Thyroid gland (tissue), 4 donors: ENCODE measurements at regions not wholly inside any gene's neighbourhood (a gene's known extent, or its start where the extent isn't known, plus 50 kb on each side); places are given as distances from the start of the nearest gene placed in this dataset.

ENCODE experiments used
- DNase-seq, 2 donors: peaks; one replicate each; pipeline ENCODE4 v3.0.0-alpha.2; 2019
- H3K27ac ChIP-seq, 3 donors: fragments of 200-600 bp; sonication (generic); 1 replicate in 2 of 3; 2 replicates in 1 of 3; pipeline ENCODE4 v1.5.1; 2016 to 2019; ENCODE audit warnings: mild to moderate bottlenecking in 1 of 3, moderate library complexity in 1 of 3
- H3K27me3 ChIP-seq: fragments of 200-600 bp; sonication (generic); one replicate; pipeline ENCODE4 v1.5.1; 2019
- H3K36me3 ChIP-seq, 2 donors: fragments of 200-600 bp; sonication (generic); one replicate each; pipeline ENCODE4 v1.5.1; 2016 to 2019
- H3K4me1 ChIP-seq, 2 donors: fragments of 200-600 bp; sonication (generic); one replicate each; pipeline ENCODE4 v1.5.1; 2017 to 2019
- H3K4me3 ChIP-seq, 3 donors: fragments of 200-600 bp; sonication (generic); replicated peaks in 1 of 3; 1 replicate in 2 of 3; 2 replicates in 1 of 3; pipeline ENCODE4 v1.5.1; 2016; ENCODE audit warnings: mild to moderate bottlenecking in 1 of 3
- H3K9me3 ChIP-seq: fragments of 200-600 bp; sonication (generic); one replicate; pipeline ENCODE4 v1.5.1; 2017
- POLR2A ChIP-seq, 2 donors: fragments of 450-650 bp; IDR thresholded peaks; one replicate each; pipeline ENCODE4 v1.6.1; 2017; ENCODE audit warnings: antibody characterized with exemption in 2 of 2, mild to moderate bottlenecking in 2 of 2, moderate library complexity in 1 of 2
- WGBS, 2 donors: methylation state at CpG; one replicate each; pipeline ENCODE4 v1.1.5; 2017; 5-methylcytosine and 5-hydroxymethylcytosine counted together
- intact Hi-C: fragments of 100-400 bp; cut with DNase I; formaldehyde crosslinking; loops from one replicate; pipeline ENCODE4 v1.15.1; 2023
- TF ChIP-seq, protein P1 (sequence below), 6 experiments: fragments of 200-600 bp in 3 of 6; fragments of 450-650 bp in 3 of 6; sonication (generic) in 3 of 6; IDR thresholded peaks; one replicate each; pipeline ENCODE4 v1.5.1; 2016 to 2019; ENCODE audit warnings: antibody characterized with exemption in 6 of 6, mild to moderate bottlenecking in 2 of 6, inconsistent platforms in 1 of 6, moderate library complexity in 1 of 6

DNA sequence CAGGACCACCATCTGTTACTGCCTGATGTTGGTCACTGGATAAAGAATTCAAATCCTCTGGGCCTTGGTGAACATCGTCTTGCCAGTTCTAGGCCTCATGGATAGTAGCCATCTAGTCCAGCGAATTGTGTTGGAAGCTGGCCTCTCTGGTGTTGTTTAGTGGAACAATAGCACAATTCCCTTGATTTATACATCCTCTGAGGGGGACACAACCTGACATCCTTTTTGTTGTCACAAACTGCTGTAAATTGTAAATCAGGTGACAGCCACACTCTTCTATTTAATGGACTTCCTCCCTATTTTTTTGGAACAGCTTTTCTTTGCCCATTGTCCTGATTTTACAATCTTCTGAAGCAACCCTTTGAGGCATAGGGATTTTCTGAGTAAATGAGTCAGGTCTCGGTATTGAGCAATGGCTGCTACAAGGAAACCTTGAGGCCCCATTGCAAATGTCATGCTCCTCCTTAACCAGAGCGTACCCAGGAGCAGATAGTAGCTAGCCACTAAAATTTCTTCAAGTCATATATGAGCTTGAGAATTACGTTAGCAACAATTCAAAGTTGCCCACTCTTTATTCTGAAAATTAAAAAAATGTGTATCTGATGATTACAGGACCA lies 263.3 kb downstream of the COG6 start:
- TF ChIP-seq POLR2A (IDR thresholded peaks at IDR 0.05) = no peak
- TF ChIP-seq, protein P1, sequence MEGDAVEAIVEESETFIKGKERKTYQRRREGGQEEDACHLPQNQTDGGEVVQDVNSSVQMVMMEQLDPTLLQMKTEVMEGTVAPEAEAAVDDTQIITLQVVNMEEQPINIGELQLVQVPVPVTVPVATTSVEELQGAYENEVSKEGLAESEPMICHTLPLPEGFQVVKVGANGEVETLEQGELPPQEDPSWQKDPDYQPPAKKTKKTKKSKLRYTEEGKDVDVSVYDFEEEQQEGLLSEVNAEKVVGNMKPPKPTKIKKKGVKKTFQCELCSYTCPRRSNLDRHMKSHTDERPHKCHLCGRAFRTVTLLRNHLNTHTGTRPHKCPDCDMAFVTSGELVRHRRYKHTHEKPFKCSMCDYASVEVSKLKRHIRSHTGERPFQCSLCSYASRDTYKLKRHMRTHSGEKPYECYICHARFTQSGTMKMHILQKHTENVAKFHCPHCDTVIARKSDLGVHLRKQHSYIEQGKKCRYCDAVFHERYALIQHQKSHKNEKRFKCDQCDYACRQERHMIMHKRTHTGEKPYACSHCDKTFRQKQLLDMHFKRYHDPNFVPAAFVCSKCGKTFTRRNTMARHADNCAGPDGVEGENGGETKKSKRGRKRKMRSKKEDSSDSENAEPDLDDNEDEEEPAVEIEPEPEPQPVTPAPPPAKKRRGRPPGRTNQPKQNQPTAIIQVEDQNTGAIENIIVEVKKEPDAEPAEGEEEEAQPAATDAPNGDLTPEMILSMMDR (IDR thresholded peaks at IDR 0.05) = no peak
- no peak overlapping the region for H3K27ac ChIP-seq
- no peaks in the 10 kb centered on the region for H3K9me3 ChIP-seq
- H3K27me3 ChIP-seq = no peaks in the 10 kb centered on the region
- H3K4me3 ChIP-seq = no peak overlapping the region
- H3K36me3 ChIP-seq = no peaks in the 10 kb centered on the region
- H3K4me1 ChIP-seq = no peaks in the 10 kb centered on the region
- WGBS, 2 donors = 90 to 96% methylated on average over 5 of the region's 5 CpGs
- DNase-seq = no peak
- intact Hi-C loops = no loop called here

GRCh38 chr13:39920613-39921012 lies 265.2 kb downstream of the COG6 start:
- H3K4me1 ChIP-seq = no peaks in the 10 kb centered on the region
- H3K27ac ChIP-seq = no peak overlapping the region
- H3K4me3 ChIP-seq = no peak overlapping the region
- H3K27me3 ChIP-seq = no peaks in the 10 kb centered on the region
- 93 to 94% methylated on average over 2 of the region's 2 CpGs for WGBS, 2 donors
- intact Hi-C loops = no loop called here
- no peaks in the 10 kb centered on the region for H3K9me3 ChIP-seq
- no peaks in the 10 kb centered on the region for H3K36me3 ChIP-seq
- DNase-seq = no peak
- TF ChIP-seq POLR2A (IDR thresholded peaks at IDR 0.05) = no peak
- TF ChIP-seq, protein P1 (IDR thresholded peaks at IDR 0.05) = no peak

- H3K4me3 ChIP-seq = no peak overlapping the region
- 93 to 98% methylated on average over 1 of the region's 1 CpG for WGBS, 2 donors
- H3K4me1 ChIP-seq = no peaks in the 10 kb centered on the region
- no peak for DNase-seq
- H3K27ac ChIP-seq = no peak overlapping the region
- TF ChIP-seq, protein P1 (IDR thresholded peaks at IDR 0.05) = no peak
- no peak for TF ChIP-seq POLR2A (IDR thresholded peaks at IDR 0.05)
- H3K9me3 ChIP-seq = no peaks in the 10 kb centered on the region
- intact Hi-C loops = no loop called here
- H3K36me3 ChIP-seq = no peaks in the 10 kb centered on the region
- no peaks in the 10 kb centered on the region for H3K27me3 ChIP-seq
Observed at GRCh38 chr13:39926345-39926744, 270.9 kb downstream of the COG6 start.

- intact Hi-C loops = no loop called here
- Histone ChIP-seq H3K9me3 (no peaks in the 10 kb centered on the region), H3K27me3 (no peaks in the 10 kb centered on the region), H3K4me1 (no peaks in the 10 kb centered on the region), H3K36me3 (no peaks in the 10 kb centered on the region), H3K4me3 (no peak overlapping the region), H3K27ac (no peak overlapping the region)
- WGBS, 2 donors = 88 to 89% methylated on average over 2 of the region's 2 CpGs
- no peak for TF ChIP-seq POLR2A (IDR thresholded peaks at IDR 0.05)
- TF ChIP-seq, protein P1 (IDR thresholded peaks at IDR 0.05) = no peak
- DNase-seq = no peak
Observed at GRCh38 chr13:39928261-39928660, 272.8 kb downstream of the COG6 start.

DNA sequence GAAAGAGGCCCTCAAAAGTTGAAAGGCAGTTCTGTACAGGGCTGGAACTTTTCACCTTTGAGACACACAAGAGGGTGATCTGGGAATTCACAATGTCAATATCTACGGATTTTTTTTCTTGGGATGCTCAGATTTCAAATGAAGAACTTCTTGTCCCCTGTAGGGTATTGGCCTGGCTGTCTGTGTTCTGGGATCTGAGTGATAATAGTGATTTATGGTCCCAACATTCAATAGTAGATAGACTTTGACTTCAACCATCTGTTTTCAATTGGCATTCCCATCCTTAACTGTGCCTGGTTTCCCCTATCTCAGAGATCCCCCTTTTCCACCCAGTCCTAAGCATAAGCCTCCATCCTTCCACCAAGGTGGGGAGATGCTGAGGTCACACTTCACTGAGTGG lies 274.1 kb downstream of the COG6 start:
- no peaks in the 10 kb centered on the region for H3K4me1 ChIP-seq
- no peak for DNase-seq
- H3K9me3 ChIP-seq = no peaks in the 10 kb centered on the region
- H3K4me3 ChIP-seq = no peak overlapping the region
- WGBS, 2 donors = 64 to 65% methylated on average over 1 of the region's 1 CpG
- intact Hi-C loops = no loop called here
- TF ChIP-seq POLR2A (IDR thresholded peaks at IDR 0.05) = no peak
- TF ChIP-seq, protein P1 (IDR thresholded peaks at IDR 0.05) = no peak
- no peak overlapping the region for H3K27ac ChIP-seq
- H3K27me3 ChIP-seq = no peaks in the 10 kb centered on the region
- no peaks in the 10 kb centered on the region for H3K36me3 ChIP-seq
